ENCODE measurements at regions not wholly inside any gene's neighbourhood (a gene's known extent, or its start where the extent isn't known, plus 50 kb on each side); places are given as distances from the start of the nearest gene placed in this dataset.
"Not testable (repeated sequence)": the region's sequence is repeated elsewhere in the genome, so short reads cannot be mapped to it uniquely, and the experiment has no call there.

- H3K27me3 ChIP-seq (ENCODE audit: insufficient read depth, low read length); H3K9me3 ChIP-seq (ENCODE audit: insufficient read depth, low read depth, low read length); H3K36me3 ChIP-seq (ENCODE audit: insufficient read depth, low read depth, low read length); H3K9ac ChIP-seq (ENCODE audit: low read depth, low read length); H3K27ac ChIP-seq (ENCODE audit: low read length); H3K4me3 ChIP-seq (ENCODE audit: low read length): not testable (repeated sequence)
- peaks cover 21% of the 10 kb centered on the region for H3K4me1 ChIP-seq (ENCODE audit: insufficient read depth, low read length)
Measured at GRCh38 chr12:131625966-131626722, 84.7 kb upstream of the SFSWAP start.

GRCh38 chr12:131627151-131628022, 83.5 kb upstream of the SFSWAP start:
- peaks cover 15% of the 10 kb centered on the region for H3K4me1 ChIP-seq (ENCODE audit: insufficient read depth, low read length)
- not testable (repeated sequence) for H3K4me3 ChIP-seq (ENCODE audit: low read length); H3K27me3 ChIP-seq (ENCODE audit: insufficient read depth, low read length); H3K9ac ChIP-seq (ENCODE audit: low read depth, low read length); H3K9me3 ChIP-seq (ENCODE audit: insufficient read depth, low read depth, low read length); H3K27ac ChIP-seq (ENCODE audit: low read length); H3K36me3 ChIP-seq (ENCODE audit: insufficient read depth, low read depth, low read length)

- Histone ChIP-seq H3K36me3 (ENCODE audit: insufficient read depth, low read depth, low read length) (no peaks in the 10 kb centered on the region), H3K27me3 (ENCODE audit: insufficient read depth, low read length) (no peaks in the 10 kb centered on the region), H3K27ac (ENCODE audit: low read length) (no peak overlapping the region), H3K4me3 (ENCODE audit: low read length) (no peak overlapping the region), H3K4me1 (ENCODE audit: insufficient read depth, low read length) (peaks cover 15% of the 10 kb centered on the region), H3K9ac (ENCODE audit: low read depth, low read length) (no peak overlapping the region), H3K9me3 (ENCODE audit: insufficient read depth, low read depth, low read length) (no peaks in the 10 kb centered on the region)
Measured at GRCh38 chr12:131628023-131628740, 82.7 kb upstream of the SFSWAP start.

- Histone ChIP-seq H3K4me3 (ENCODE audit: low read length) (no peak overlapping the region), H3K4me1 (ENCODE audit: insufficient read depth, low read length) (peaks cover 15% of the 10 kb centered on the region), H3K9me3 (ENCODE audit: insufficient read depth, low read depth, low read length) (no peaks in the 10 kb centered on the region), H3K27ac (ENCODE audit: low read length) (no peak overlapping the region), H3K36me3 (ENCODE audit: insufficient read depth, low read depth, low read length) (no peaks in the 10 kb centered on the region), H3K9ac (ENCODE audit: low read depth, low read length) (no peak overlapping the region), H3K27me3 (ENCODE audit: insufficient read depth, low read length) (no peaks in the 10 kb centered on the region)
Measured at GRCh38 chr12:131628766-131629448, 82.0 kb upstream of the SFSWAP start.

GRCh38 chr12:131631230-131631629, 79.7 kb upstream of the SFSWAP start:
- Histone ChIP-seq H3K36me3 (ENCODE audit: insufficient read depth, low read depth, low read length) (no peaks in the 10 kb centered on the region), H3K4me1 (ENCODE audit: insufficient read depth, low read length) (no peaks in the 10 kb centered on the region), H3K4me3 (ENCODE audit: low read length) (no peak overlapping the region), H3K9me3 (ENCODE audit: insufficient read depth, low read depth, low read length) (no peaks in the 10 kb centered on the region), H3K27ac (ENCODE audit: low read length) (no peak overlapping the region), H3K27me3 (ENCODE audit: insufficient read depth, low read length) (no peaks in the 10 kb centered on the region), H3K9ac (ENCODE audit: low read depth, low read length) (no peak overlapping the region)

GRCh38 chr12:131631889-131632651, 78.8 kb upstream of the SFSWAP start:
- not testable (repeated sequence) for H3K36me3 ChIP-seq (ENCODE audit: insufficient read depth, low read depth, low read length); H3K27me3 ChIP-seq (ENCODE audit: insufficient read depth, low read length); H3K9me3 ChIP-seq (ENCODE audit: insufficient read depth, low read depth, low read length)

GRCh38 chr12:131632652-131633023, 78.3 kb upstream of the SFSWAP start:
- H3K9ac ChIP-seq (ENCODE audit: low read depth, low read length); H3K27me3 ChIP-seq (ENCODE audit: insufficient read depth, low read length); H3K9me3 ChIP-seq (ENCODE audit: insufficient read depth, low read depth, low read length); H3K4me3 ChIP-seq (ENCODE audit: low read length); H3K27ac ChIP-seq (ENCODE audit: low read length); H3K4me1 ChIP-seq (ENCODE audit: insufficient read depth, low read length); H3K36me3 ChIP-seq (ENCODE audit: insufficient read depth, low read depth, low read length): not testable (repeated sequence)

More at GRCh38 chr12:131631889-131632651, 78.8 kb upstream of the SFSWAP start:
- H3K27ac ChIP-seq (ENCODE audit: low read length); H3K9ac ChIP-seq (ENCODE audit: low read depth, low read length); H3K4me3 ChIP-seq (ENCODE audit: low read length); H3K4me1 ChIP-seq (ENCODE audit: insufficient read depth, low read length): not testable (repeated sequence)

- H3K9me3 ChIP-seq (ENCODE audit: insufficient read depth, low read depth, low read length): not testable (repeated sequence)
Measured at GRCh38 chr12:131633610-131634009, 77.3 kb upstream of the SFSWAP start.

GRCh38 chr12:131634037-131634436, 76.9 kb upstream of the SFSWAP start:
- Histone ChIP-seq H3K27me3 (ENCODE audit: insufficient read depth, low read length) (no peaks in the 10 kb centered on the region), H3K9ac (ENCODE audit: low read depth, low read length) (no peak overlapping the region), H3K4me3 (ENCODE audit: low read length) (no peak overlapping the region), H3K27ac (ENCODE audit: low read length) (no peak overlapping the region), H3K4me1 (ENCODE audit: insufficient read depth, low read length) (no peaks in the 10 kb centered on the region), H3K9me3 (ENCODE audit: insufficient read depth, low read depth, low read length) (no peaks in the 10 kb centered on the region), H3K36me3 (ENCODE audit: insufficient read depth, low read depth, low read length) (no peaks in the 10 kb centered on the region)

More at GRCh38 chr12:131633610-131634009, 77.3 kb upstream of the SFSWAP start:
- H3K27ac ChIP-seq (ENCODE audit: low read length); H3K36me3 ChIP-seq (ENCODE audit: insufficient read depth, low read depth, low read length); H3K9ac ChIP-seq (ENCODE audit: low read depth, low read length); H3K27me3 ChIP-seq (ENCODE audit: insufficient read depth, low read length); H3K4me3 ChIP-seq (ENCODE audit: low read length); H3K4me1 ChIP-seq (ENCODE audit: insufficient read depth, low read length): not testable (repeated sequence)

- not testable (repeated sequence) for H3K36me3 ChIP-seq (ENCODE audit: insufficient read depth, low read depth, low read length); H3K9ac ChIP-seq (ENCODE audit: low read depth, low read length); H3K4me1 ChIP-seq (ENCODE audit: insufficient read depth, low read length); H3K27ac ChIP-seq (ENCODE audit: low read length); H3K27me3 ChIP-seq (ENCODE audit: insufficient read depth, low read length); H3K9me3 ChIP-seq (ENCODE audit: insufficient read depth, low read depth, low read length); H3K4me3 ChIP-seq (ENCODE audit: low read length)
Measured at GRCh38 chr12:131635012-131635411, 75.9 kb upstream of the SFSWAP start.

Data from iPS-20b (cell line).